ENCODE measurements at regions not wholly inside any gene's neighbourhood (a gene's known extent, or its start where the extent isn't known, plus 50 kb on each side); places are given as distances from the start of the nearest gene placed in this dataset.

GRCh38 chr4:66959207-66959606 is 586.1 kb downstream of the CENPC start:
- TF ChIP-seq CTCF (optimal IDR thresholded peaks at IDR 0.05 in 1 of 3, IDR thresholded peaks at IDR 0.05 in 1 of 3, conservative IDR thresholded peaks at IDR 0.05 in 1 of 3; ENCODE audit: extremely low read depth in 1 of 3, insufficient read depth in 2 of 3, low read length in 3 of 3) (no peak), EZH2 (IDR thresholded peaks at IDR 0.05; ENCODE audit: low read length) (no peak)

Measured in keratinocyte (primary cell).